HL-60 (cell line): ENCODE measurements at regions not wholly inside any gene's neighbourhood (a gene's known extent, or its start where the extent isn't known, plus 50 kb on each side); places are given as distances from the start of the nearest gene placed in this dataset.

ENCODE experiments used
- POLR2AphosphoS5 ChIP-seq: IDR thresholded peaks from 2 replicates; pipeline ENCODE4 v1.6.1; 2012; ENCODE audit warnings: low read depth
- TF ChIP-seq, protein P1 (sequence below): IDR thresholded peaks from one replicate; pipeline ENCODE4 v1.5.1; 2011; ENCODE audit warnings: low read length, control low read depth, inconsistent platforms; ENCODE audit not compliant: insufficient read depth

DNA sequence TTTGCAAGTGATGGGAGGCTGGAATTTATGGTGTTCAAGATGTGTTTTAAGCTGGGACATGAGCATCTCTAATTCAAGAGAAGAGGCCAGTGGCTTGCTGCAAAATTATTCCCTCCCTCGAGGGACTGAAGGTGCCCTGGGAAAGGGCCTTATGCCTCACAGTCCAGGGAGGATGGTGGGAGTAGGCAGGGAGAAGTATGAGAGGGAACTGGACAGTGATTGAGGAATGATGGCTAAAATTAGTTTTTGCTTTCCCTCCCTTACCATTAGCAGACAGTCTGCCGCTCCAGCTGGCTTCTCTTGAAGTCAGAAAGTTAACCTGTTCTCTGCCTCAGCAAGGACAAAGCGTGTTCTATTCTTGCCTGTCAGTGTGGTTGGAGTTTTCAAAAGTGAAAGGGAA lies 139.8 kb upstream of the SEMA6D start:
- TF ChIP-seq, protein P1, sequence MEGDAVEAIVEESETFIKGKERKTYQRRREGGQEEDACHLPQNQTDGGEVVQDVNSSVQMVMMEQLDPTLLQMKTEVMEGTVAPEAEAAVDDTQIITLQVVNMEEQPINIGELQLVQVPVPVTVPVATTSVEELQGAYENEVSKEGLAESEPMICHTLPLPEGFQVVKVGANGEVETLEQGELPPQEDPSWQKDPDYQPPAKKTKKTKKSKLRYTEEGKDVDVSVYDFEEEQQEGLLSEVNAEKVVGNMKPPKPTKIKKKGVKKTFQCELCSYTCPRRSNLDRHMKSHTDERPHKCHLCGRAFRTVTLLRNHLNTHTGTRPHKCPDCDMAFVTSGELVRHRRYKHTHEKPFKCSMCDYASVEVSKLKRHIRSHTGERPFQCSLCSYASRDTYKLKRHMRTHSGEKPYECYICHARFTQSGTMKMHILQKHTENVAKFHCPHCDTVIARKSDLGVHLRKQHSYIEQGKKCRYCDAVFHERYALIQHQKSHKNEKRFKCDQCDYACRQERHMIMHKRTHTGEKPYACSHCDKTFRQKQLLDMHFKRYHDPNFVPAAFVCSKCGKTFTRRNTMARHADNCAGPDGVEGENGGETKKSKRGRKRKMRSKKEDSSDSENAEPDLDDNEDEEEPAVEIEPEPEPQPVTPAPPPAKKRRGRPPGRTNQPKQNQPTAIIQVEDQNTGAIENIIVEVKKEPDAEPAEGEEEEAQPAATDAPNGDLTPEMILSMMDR, result no peak
- TF ChIP-seq POLR2AphosphoS5, result no peak
